NB4 (cell line): ENCODE measurements at regions not wholly inside any gene's neighbourhood (a gene's known extent, or its start where the extent isn't known, plus 50 kb on each side); places are given as distances from the start of the nearest gene placed in this dataset.

Experiments used
- MAX ChIP-seq: IDR thresholded peaks from 2 replicates; pipeline ENCODE4 v1.6.1; 2011; ENCODE audit warnings: low read depth, low read length
- POLR2A ChIP-seq: IDR thresholded peaks from 2 replicates; pipeline ENCODE4 v1.6.1; 2011; ENCODE audit warnings: mild to moderate bottlenecking; ENCODE audit not compliant: insufficient read length; ENCODE audit errors: extremely low read depth
- TF ChIP-seq, protein P1 (sequence below): IDR thresholded peaks from one replicate; pipeline ENCODE4 v1.5.1; 2012; ENCODE audit warnings: low read depth, low read length

GRCh38 chrX:7240929-7241328 lies 93.0 kb upstream of the PUDP start:
- TF ChIP-seq, protein P1, sequence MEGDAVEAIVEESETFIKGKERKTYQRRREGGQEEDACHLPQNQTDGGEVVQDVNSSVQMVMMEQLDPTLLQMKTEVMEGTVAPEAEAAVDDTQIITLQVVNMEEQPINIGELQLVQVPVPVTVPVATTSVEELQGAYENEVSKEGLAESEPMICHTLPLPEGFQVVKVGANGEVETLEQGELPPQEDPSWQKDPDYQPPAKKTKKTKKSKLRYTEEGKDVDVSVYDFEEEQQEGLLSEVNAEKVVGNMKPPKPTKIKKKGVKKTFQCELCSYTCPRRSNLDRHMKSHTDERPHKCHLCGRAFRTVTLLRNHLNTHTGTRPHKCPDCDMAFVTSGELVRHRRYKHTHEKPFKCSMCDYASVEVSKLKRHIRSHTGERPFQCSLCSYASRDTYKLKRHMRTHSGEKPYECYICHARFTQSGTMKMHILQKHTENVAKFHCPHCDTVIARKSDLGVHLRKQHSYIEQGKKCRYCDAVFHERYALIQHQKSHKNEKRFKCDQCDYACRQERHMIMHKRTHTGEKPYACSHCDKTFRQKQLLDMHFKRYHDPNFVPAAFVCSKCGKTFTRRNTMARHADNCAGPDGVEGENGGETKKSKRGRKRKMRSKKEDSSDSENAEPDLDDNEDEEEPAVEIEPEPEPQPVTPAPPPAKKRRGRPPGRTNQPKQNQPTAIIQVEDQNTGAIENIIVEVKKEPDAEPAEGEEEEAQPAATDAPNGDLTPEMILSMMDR, result no peak
- no peak for TF ChIP-seq POLR2A
- TF ChIP-seq MAX, result no peak
